Brain microvascular endothelial cell (primary cell): ENCODE measurements at regions not wholly inside any gene's neighbourhood (a gene's known extent, or its start where the extent isn't known, plus 50 kb on each side); places are given as distances from the start of the nearest gene placed in this dataset.

Experiments
- DNase-seq: peaks from one replicate; pipeline ENCODE4 v3.0.0-alpha.2; 2020
- H3K27ac ChIP-seq: fragments of 250-450 bp; sonication (Bioruptor Pico); 2 replicates; pipeline ENCODE4 v1.5.1; 2020; ENCODE audit warnings: mild to moderate bottlenecking, moderate library complexity
- H3K27me3 ChIP-seq: fragments of 250-450 bp; sonication (Bioruptor Pico); replicated peaks from 2 replicates; pipeline ENCODE4 v1.5.1; 2020; ENCODE audit warnings: mild to moderate bottlenecking
- H3K36me3 ChIP-seq: fragments of 250-450 bp; sonication (Bioruptor Pico); replicated peaks from 2 replicates; pipeline ENCODE4 v1.5.1; 2020; ENCODE audit warnings: mild to moderate bottlenecking
- H3K4me3 ChIP-seq: 2 replicates; pipeline ENCODE4 v1.5.1; 2011; ENCODE audit warnings: low read depth, mild to moderate bottlenecking, control low read depth, low read length, moderate library complexity
- in situ Hi-C: cut with HindIII; loops from 2 replicates; pipeline ENCODE4 v1.10.0; 2017; ENCODE audit warnings: low sequenced_read_pairs, low pct_ligation_motif_present
- TF ChIP-seq, protein P1 (sequence below): IDR thresholded peaks from 2 replicates; pipeline ENCODE4 v1.5.1; 2011; ENCODE audit warnings: low read depth, mild to moderate bottlenecking, moderate library complexity, low read length, control low read depth, inconsistent platforms; ENCODE audit errors: missing control alignments

DNA sequence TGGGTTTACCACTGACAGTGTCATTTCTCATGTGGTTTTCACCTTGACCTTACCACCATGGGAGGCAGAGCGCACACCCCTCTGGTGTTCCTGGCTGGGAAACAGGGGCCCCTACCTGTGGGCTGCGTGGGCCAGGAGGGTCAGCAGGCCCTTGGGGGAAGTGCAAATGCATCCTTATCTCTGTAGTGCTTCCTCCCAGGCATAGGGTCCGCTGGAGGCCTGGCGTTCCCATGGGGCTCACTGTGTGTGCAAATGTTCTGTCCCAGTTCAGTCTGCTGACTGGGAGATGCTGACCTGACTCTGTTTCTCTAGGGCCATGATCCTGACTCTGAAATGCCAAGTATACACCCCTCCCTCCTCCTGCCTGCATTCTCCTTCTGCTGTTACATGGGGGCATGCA lies 81.3 kb downstream of the SLC25A47 start:
- TF ChIP-seq, protein P1, sequence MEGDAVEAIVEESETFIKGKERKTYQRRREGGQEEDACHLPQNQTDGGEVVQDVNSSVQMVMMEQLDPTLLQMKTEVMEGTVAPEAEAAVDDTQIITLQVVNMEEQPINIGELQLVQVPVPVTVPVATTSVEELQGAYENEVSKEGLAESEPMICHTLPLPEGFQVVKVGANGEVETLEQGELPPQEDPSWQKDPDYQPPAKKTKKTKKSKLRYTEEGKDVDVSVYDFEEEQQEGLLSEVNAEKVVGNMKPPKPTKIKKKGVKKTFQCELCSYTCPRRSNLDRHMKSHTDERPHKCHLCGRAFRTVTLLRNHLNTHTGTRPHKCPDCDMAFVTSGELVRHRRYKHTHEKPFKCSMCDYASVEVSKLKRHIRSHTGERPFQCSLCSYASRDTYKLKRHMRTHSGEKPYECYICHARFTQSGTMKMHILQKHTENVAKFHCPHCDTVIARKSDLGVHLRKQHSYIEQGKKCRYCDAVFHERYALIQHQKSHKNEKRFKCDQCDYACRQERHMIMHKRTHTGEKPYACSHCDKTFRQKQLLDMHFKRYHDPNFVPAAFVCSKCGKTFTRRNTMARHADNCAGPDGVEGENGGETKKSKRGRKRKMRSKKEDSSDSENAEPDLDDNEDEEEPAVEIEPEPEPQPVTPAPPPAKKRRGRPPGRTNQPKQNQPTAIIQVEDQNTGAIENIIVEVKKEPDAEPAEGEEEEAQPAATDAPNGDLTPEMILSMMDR = no peak
- Histone ChIP-seq H3K27ac (no peak overlapping the region), H3K27me3 (no peaks in the 10 kb centered on the region), H3K36me3 (no peaks in the 10 kb centered on the region), H3K4me3 (no peak overlapping the region)
- in situ Hi-C loops = loop anchor here (25.0 kb wide), 1 partner anchor 258 kb away; no protein-coding TSS in a partner anchor
- no peak for DNase-seq

DNA sequence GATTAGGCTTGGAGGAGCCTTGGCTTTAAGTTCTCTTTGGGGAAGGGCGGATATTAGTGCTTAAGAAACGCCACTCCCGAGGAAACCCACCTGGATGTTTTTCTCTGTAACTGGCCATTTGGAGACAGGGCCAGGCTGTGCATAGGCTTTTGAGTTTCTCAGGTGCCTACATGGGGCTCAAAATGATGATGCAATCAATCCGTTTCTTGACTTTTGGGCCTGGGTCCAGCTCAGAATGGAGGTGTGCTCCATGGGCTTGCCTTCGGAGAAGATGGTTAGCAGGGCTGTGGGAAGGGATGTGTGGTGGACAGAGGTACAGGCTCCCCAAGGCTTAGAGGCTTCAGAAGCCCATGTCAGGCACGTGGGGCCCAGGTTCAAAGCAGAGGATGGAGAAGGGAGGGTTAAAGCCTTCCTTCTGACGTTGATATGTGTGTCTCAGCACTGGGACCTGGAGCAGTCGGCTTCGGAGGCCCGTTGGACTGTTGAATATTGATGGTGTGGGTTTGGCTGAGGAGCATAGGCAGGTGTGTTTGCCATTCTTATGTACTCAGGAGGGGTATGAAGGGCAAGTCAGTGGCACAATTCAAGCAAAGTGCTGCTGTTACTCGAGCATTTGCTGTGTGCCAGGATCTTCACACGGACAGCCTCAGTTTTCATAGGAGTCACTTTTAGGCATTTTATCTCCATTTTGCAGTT lies 82.8 kb downstream of the SLC25A47 start:
- Histone ChIP-seq H3K36me3 (no peaks in the 10 kb centered on the region), H3K27me3 (no peaks in the 10 kb centered on the region), H3K4me3 (no peak overlapping the region), H3K27ac (no peak overlapping the region)
- in situ Hi-C loops = loop anchor here (25.0 kb wide), 1 partner anchor 256 kb away; no protein-coding TSS in a partner anchor
- DNase-seq = no peak
- TF ChIP-seq, protein P1 = no peak

DNA sequence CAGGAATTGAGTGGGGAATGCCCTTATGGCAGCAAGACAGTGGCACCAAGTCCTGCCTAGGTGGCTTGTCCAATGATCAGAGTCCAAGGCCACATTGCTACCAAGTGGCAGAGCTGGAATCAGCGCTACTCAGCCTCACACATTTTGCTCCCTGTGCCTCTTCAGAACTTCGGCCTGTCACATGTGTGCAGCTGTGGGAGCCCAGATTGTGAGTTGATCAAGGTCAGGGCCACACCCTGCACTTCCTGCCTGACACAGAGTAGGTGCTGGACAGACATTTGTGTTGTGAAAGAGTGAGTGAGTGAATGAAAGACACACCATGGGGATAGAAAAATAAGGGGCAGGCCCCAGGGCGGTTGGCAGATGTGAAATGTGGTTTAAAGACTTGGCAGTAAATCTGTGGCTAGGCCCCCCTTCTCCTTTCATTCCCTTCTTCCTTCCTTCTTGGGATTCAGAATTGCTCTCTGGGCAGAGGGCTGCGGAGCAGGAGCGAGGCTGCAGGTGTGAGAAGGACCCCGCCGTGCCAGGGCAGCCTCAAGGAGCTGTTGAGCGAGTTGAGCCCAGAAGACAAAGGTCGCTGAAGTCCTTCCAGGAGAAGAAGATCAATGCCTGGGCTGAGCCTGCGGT lies 83.5 kb downstream of the SLC25A47 start:
- in situ Hi-C loops = loop anchor here (25.0 kb wide), 1 partner anchor 256 kb away; no protein-coding TSS in a partner anchor

DNA sequence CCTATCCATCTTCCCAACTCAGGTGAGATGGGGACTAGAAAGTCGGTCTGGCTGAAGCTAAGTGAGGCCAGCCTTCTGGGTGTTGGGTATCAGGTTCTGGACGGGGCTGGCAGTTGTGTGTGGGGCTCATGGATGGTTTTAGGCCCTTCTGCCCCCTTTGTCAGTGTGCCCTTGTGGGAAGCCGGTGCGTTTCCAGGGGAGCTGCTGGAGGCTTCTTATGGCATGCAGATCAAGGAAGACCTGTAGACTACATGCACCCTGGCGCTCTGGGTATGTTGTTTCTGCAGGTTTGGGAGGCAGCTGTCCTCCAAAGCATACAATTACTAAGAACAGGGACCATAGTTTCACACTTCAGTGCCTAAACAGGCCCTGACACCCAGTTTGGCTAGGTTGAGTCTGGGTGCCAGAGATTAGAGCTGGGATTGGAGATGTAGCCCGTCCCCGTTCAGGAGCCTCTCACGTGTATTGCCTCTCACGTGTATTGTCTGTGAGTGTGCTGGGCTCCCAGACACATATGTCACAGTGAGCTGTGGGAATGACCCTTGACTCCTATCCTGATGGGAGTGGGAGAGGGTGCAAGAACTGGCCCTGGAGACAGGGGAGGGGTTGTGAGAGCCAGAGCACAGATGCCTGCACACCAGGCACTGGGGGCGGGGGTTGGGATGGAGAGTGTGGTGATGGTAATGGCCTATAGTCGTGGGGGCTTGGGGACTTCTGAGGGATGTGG lies 84.4 kb downstream of the SLC25A47 start:
- H3K36me3 ChIP-seq = no peaks in the 10 kb centered on the region
- DNase-seq = no peak
- peak overlapping the region; percentile 84 for H3K27ac ChIP-seq
- no peaks in the 10 kb centered on the region for H3K27me3 ChIP-seq
- in situ Hi-C loops = loop anchor here (25.0 kb wide), 1 partner anchor 255 kb away; no protein-coding TSS in a partner anchor
- TF ChIP-seq, protein P1 = no peak
- H3K4me3 ChIP-seq = no peak overlapping the region

More for the DNA sequence above, 83.5 kb downstream of the SLC25A47 start:
- Histone ChIP-seq H3K4me3 (no peak overlapping the region), H3K27me3 (no peaks in the 10 kb centered on the region), H3K27ac (no peak overlapping the region), H3K36me3 (no peaks in the 10 kb centered on the region)
- DNase-seq = no peak
- TF ChIP-seq, protein P1 = no peak

DNA sequence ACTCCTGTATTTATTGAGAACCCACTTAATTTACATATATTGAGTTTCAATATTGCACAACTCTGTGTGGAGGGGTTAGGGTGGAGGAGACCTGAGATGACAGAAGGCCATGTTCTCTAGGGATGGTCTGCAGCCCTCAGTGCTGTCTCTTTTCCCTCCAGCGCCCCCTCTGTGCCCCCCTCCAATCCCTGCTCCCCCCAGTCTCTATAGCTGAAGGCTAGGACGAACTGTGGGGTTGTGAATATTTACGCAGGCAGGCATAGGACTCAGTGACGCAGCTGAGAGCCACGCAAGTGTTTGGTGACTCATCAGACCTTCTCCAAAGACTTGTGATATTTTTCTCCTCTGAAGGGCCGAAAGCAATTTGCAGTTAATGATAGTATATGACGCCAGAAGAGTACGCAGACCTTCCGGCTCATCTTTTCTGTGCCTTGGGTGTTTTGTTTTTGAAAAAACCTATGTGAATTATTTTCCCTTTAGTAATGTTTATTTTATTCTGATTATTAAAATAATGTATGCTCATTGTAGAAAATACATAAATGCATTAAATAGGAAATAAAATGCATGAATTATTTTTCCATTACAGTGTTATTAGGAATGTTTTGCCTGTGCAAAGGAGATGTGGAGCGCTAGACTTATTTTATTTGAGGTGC lies 85.3 kb downstream of the SLC25A47 start:
- in situ Hi-C loops = loop anchor here (25.0 kb wide), 1 partner anchor 254 kb away; no protein-coding TSS in a partner anchor
- Histone ChIP-seq H3K27me3 (no peaks in the 10 kb centered on the region), H3K36me3 (no peaks in the 10 kb centered on the region), H3K27ac (peak overlapping the region; percentile 84), H3K4me3 (no peak overlapping the region)
- peak; percentile 91 for DNase-seq
- TF ChIP-seq, protein P1 = no peak
